HEK293 (cell line): ENCODE measurements at regions not wholly inside any gene's neighbourhood (a gene's known extent, or its start where the extent isn't known, plus 50 kb on each side); places are given as distances from the start of the nearest gene placed in this dataset.

Experiments used
- HOXC10 ChIP-seq: sonication (generic); formaldehyde crosslinking; IDR thresholded peaks from 2 replicates; pipeline ENCODE4 v1.8.1; 2023; ENCODE audit warnings: mild to moderate bottlenecking, missing genetic modification reagents
- SALL2 ChIP-seq: fragments of 450-650 bp; formaldehyde crosslinking; IDR thresholded peaks from 2 replicates; pipeline ENCODE4 v1.5.0; 2017; ENCODE audit warnings: missing biosample characterization, mild to moderate bottlenecking, missing genetic modification characterization, borderline replicate concordance
- ZBTB17 ChIP-seq: fragments of 450-650 bp; formaldehyde crosslinking; IDR thresholded peaks from 2 replicates; pipeline ENCODE4 v1.5.1; 2016; ENCODE audit warnings: missing biosample characterization, missing genetic modification characterization
- ZNF146 ChIP-seq: fragments of 450-650 bp; formaldehyde crosslinking; IDR thresholded peaks from 2 replicates; pipeline ENCODE4 v1.5.1; 2016; ENCODE audit warnings: missing biosample characterization, missing genetic modification characterization
- TF ChIP-seq, protein P1 (sequence below): fragments of 450-650 bp; formaldehyde crosslinking; IDR thresholded peaks from 2 replicates; pipeline ENCODE4 v1.5.1; 2016; ENCODE audit warnings: missing biosample characterization, missing genetic modification characterization
- TF ChIP-seq, protein P2 (sequence below): fragments of 450-650 bp; formaldehyde crosslinking; IDR thresholded peaks from 2 replicates; pipeline ENCODE4 v1.5.1; 2016; ENCODE audit warnings: missing biosample characterization, missing genetic modification characterization

DNA sequence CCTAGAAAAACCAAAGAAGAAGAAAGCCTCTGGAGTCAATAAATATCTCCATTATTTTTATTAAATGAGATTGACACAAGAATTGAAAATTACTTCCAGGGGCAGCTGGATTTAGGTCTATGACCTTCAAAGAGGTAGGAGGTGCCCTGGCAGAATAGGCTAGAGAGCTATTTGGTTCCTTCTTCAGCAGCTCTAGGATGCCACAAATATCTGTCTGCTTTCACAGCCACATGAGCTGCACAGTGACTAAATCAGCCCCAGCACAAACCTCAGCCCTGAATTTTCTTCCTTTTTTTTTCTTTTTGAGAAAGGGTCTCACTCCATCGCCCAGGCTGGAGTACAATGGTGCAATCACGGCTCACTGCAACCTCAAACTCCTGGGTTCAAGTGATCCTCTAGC is 223.5 kb downstream of the ABHD5 start:
- no peak for TF ChIP-seq ZBTB17 (tag by site-specific recombination)
- TF ChIP-seq, protein P1, sequence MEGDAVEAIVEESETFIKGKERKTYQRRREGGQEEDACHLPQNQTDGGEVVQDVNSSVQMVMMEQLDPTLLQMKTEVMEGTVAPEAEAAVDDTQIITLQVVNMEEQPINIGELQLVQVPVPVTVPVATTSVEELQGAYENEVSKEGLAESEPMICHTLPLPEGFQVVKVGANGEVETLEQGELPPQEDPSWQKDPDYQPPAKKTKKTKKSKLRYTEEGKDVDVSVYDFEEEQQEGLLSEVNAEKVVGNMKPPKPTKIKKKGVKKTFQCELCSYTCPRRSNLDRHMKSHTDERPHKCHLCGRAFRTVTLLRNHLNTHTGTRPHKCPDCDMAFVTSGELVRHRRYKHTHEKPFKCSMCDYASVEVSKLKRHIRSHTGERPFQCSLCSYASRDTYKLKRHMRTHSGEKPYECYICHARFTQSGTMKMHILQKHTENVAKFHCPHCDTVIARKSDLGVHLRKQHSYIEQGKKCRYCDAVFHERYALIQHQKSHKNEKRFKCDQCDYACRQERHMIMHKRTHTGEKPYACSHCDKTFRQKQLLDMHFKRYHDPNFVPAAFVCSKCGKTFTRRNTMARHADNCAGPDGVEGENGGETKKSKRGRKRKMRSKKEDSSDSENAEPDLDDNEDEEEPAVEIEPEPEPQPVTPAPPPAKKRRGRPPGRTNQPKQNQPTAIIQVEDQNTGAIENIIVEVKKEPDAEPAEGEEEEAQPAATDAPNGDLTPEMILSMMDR = no peak
- TF ChIP-seq SALL2 = no peak
- TF ChIP-seq, protein P2, sequence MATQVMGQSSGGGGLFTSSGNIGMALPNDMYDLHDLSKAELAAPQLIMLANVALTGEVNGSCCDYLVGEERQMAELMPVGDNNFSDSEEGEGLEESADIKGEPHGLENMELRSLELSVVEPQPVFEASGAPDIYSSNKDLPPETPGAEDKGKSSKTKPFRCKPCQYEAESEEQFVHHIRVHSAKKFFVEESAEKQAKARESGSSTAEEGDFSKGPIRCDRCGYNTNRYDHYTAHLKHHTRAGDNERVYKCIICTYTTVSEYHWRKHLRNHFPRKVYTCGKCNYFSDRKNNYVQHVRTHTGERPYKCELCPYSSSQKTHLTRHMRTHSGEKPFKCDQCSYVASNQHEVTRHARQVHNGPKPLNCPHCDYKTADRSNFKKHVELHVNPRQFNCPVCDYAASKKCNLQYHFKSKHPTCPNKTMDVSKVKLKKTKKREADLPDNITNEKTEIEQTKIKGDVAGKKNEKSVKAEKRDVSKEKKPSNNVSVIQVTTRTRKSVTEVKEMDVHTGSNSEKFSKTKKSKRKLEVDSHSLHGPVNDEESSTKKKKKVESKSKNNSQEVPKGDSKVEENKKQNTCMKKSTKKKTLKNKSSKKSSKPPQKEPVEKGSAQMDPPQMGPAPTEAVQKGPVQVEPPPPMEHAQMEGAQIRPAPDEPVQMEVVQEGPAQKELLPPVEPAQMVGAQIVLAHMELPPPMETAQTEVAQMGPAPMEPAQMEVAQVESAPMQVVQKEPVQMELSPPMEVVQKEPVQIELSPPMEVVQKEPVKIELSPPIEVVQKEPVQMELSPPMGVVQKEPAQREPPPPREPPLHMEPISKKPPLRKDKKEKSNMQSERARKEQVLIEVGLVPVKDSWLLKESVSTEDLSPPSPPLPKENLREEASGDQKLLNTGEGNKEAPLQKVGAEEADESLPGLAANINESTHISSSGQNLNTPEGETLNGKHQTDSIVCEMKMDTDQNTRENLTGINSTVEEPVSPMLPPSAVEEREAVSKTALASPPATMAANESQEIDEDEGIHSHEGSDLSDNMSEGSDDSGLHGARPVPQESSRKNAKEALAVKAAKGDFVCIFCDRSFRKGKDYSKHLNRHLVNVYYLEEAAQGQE = no peak
- no peak for TF ChIP-seq ZNF146
- TF ChIP-seq HOXC10 = no peak
